MCF 10A (cell line): ENCODE measurements at regions not wholly inside any gene's neighbourhood (a gene's known extent, or its start where the extent isn't known, plus 50 kb on each side); places are given as distances from the start of the nearest gene placed in this dataset.

Source experiments
- BruUV-seq: library from RNA; stranded (reverse); fragments of 400-500 nt; replicated peaks from 2 replicates; lab custom pipeline; 2021; lab: Mats Ljungman, UMichigan
- CTCF ChIA-PET: fragments of 300-600 bp; sonication (Branson Sonifier 250); formaldehyde crosslinking; extraction: SDS; loops from one replicate; lab custom pipeline; 2021; ENCODE audit warnings: antibody characterized with exemption, inconsistent platforms; lab: Yijun Ruan, JAX
- POLR2A ChIA-PET: fragments of 300-600, 350-650 bp; sonication (Branson Sonifier 250); formaldehyde crosslinking; extraction: SDS; loops from one replicate; lab custom pipeline; 2020; ENCODE audit warnings: antibody characterized with exemption, inconsistent platforms; lab: Yijun Ruan, JAX
- DNase-seq: peaks from one replicate; pipeline ENCODE4 v3.0.0-alpha.2; 2018; ENCODE audit not compliant: unreplicated experiment
- H3K27ac Mint-ChIP-seq: one replicate; pipeline ENCODE4 v1.8.0; 2022; ENCODE audit warnings: mild to moderate bottlenecking, low read depth, mixed read lengths; ENCODE audit not compliant: unreplicated experiment
- H3K27me3 Mint-ChIP-seq: one replicate; pipeline ENCODE4 v1.8.0; 2022; ENCODE audit warnings: mixed read lengths; ENCODE audit not compliant: insufficient read depth, unreplicated experiment
- H3K36me3 Mint-ChIP-seq: one replicate; pipeline ENCODE4 v1.8.0; 2022; ENCODE audit warnings: mild to moderate bottlenecking, moderate library complexity, mixed read lengths; ENCODE audit not compliant: insufficient read depth, unreplicated experiment
- H3K4me1 Mint-ChIP-seq: one replicate; pipeline ENCODE4 v1.8.0; 2022; ENCODE audit warnings: mixed read lengths; ENCODE audit not compliant: insufficient read depth, unreplicated experiment
- H3K4me3 Mint-ChIP-seq: one replicate; pipeline ENCODE4 v1.8.0; 2022; ENCODE audit warnings: mild to moderate bottlenecking, moderate library complexity, mixed read lengths; ENCODE audit not compliant: unreplicated experiment
- H3K9me3 Mint-ChIP-seq: one replicate; pipeline ENCODE4 v1.8.0; 2022; ENCODE audit warnings: mixed read lengths; ENCODE audit not compliant: unreplicated experiment
- CTCF ChIP-seq: fragments of 200-600 bp; IDR thresholded peaks from one replicate; pipeline ENCODE4 v1.8.0; 2022; ENCODE audit warnings: antibody characterized with exemption, mild to moderate bottlenecking; ENCODE audit not compliant: unreplicated experiment
- intact Hi-C: fragments of 100-400 bp; cut with micrococcal nuclease; formaldehyde crosslinking; loops from 2 replicates; pipeline ENCODE4 v1.14.1; 2022

DNA sequence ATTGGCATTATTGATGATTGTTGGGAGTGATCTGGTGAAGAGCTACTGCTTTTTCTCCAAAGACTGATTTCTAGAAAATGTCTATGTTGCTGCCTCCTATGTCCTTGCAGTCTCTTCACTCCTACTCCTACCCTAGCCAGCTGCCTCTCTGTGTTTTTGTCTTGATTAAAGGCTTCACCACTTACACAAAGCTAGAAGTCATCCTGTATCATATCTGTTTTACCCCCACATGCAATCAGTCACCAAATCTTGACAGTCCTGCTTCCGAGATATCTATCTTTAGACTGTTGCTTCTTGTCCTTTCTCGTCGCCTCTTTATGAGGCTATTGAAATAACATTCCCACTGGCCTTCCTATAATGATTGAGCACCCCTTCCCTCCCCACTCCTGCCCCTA, 84.5 kb upstream of the ITGA4 start:
- Mint-ChIP-seq H3K4me3 (no peak overlapping the region), H3K4me1 (no peaks in the 10 kb centered on the region), H3K27me3 (no peaks in the 10 kb centered on the region), H3K27ac (no peak overlapping the region), H3K36me3 (peaks cover 6% of the 10 kb centered on the region), H3K9me3 (no peaks in the 10 kb centered on the region)
- POLR2A ChIA-PET: interaction anchor here (1.0 kb wide), 1 partner anchor 14 kb away, joined by 3 read pairs; no protein-coding TSS in a partner anchor
- intact Hi-C loops: no loop called here
- DNase-seq: no peak
- no TSS peak for BruUV-seq
- CTCF ChIA-PET: interaction anchor here (0.6 to 1.3 kb wide), 4 partner anchors 10 to 268 kb away, joined by 3 to 5 read pairs (median 3); no protein-coding TSS in a partner anchor
- no peak for TF ChIP-seq CTCF

- H3K9me3 Mint-ChIP-seq: no peaks in the 10 kb centered on the region
- no TSS peak for BruUV-seq
- H3K4me3 Mint-ChIP-seq: no peak overlapping the region
- no peak overlapping the region for H3K27ac Mint-ChIP-seq
- no peak for DNase-seq
- H3K4me1 Mint-ChIP-seq: no peaks in the 10 kb centered on the region
- POLR2A ChIA-PET: no interaction called here
- peaks cover 6% of the 10 kb centered on the region for H3K36me3 Mint-ChIP-seq
- CTCF ChIA-PET: interaction anchor here (1.3 kb wide), 1 partner anchor 32 kb away, joined by 3 read pairs; no protein-coding TSS in a partner anchor
- no peaks in the 10 kb centered on the region for H3K27me3 Mint-ChIP-seq
- intact Hi-C loops: no loop called here
- no peak for TF ChIP-seq CTCF
Observed at GRCh38 chr2:181374781-181375675, 82.2 kb upstream of the ITGA4 start.

- H3K27me3 Mint-ChIP-seq: no peaks in the 10 kb centered on the region
- no peak for DNase-seq
- no peak for TF ChIP-seq CTCF
- H3K4me3 Mint-ChIP-seq: no peak overlapping the region
- H3K36me3 Mint-ChIP-seq: peaks cover 6% of the 10 kb centered on the region
- H3K4me1 Mint-ChIP-seq: no peaks in the 10 kb centered on the region
- no peaks in the 10 kb centered on the region for H3K9me3 Mint-ChIP-seq
- no peak overlapping the region for H3K27ac Mint-ChIP-seq
- intact Hi-C loops: no loop called here
- ChIA-PET CTCF (no interaction called here), POLR2A (no interaction called here)
- no TSS peak for BruUV-seq
Observed at GRCh38 chr2:181376442-181376841, 80.7 kb upstream of the ITGA4 start.

DNA sequence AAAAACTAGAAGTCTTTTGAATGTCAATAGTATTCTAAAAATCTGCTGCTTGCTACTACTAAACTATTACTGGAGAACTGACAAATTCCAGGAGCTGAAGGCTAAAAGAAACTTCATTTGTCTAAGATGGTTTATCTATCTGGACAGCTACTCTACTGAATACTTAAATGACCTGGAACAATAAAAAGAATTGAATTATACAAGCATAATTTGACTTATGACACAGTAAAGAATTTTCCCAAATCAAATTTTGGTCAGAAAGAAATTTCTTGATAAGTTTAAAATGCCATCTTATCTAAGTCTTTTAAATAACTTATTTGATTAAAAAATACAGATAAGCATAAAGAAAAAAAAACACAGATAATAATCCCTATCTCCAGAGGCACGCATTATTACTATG, 80.2 kb upstream of the ITGA4 start:
- Mint-ChIP-seq H3K27me3 (no peaks in the 10 kb centered on the region), H3K36me3 (peaks cover 6% of the 10 kb centered on the region), H3K27ac (no peak overlapping the region), H3K4me3 (no peak overlapping the region), H3K9me3 (no peaks in the 10 kb centered on the region), H3K4me1 (no peaks in the 10 kb centered on the region)
- no peak for DNase-seq
- TF ChIP-seq CTCF: no peak
- ChIA-PET POLR2A (no interaction called here), CTCF (no interaction called here)
- no TSS peak for BruUV-seq
- intact Hi-C loops: no loop called here
